DND-41 (cell line): ENCODE measurements at regions not wholly inside any gene's neighbourhood (a gene's known extent, or its start where the extent isn't known, plus 50 kb on each side); places are given as distances from the start of the nearest gene placed in this dataset.

Experiments
- ATAC-seq: fragments of 200-7000 bp; cut with Tn5 transposase; 3 replicates; pipeline ENCODE4 v1.9.1; 2021; ENCODE audit warnings: low read depth; ENCODE audit not compliant: insufficient read depth
- DNase-seq: peaks from one replicate; pipeline ENCODE4 v3.0.0-alpha.2; 2020
- H2AFZ ChIP-seq: 2 replicates; pipeline ENCODE4 v1.6.0; 2012; ENCODE audit warnings: low read depth, low read length
- H3K27ac ChIP-seq: 2 replicates; pipeline ENCODE4 v1.5.1; 2012; ENCODE audit warnings: low read length, inconsistent platforms
- H3K27me3 ChIP-seq: fragments of 200-600 bp; sonication (generic); 2 replicates; pipeline ENCODE4 v1.6.0; 2012; ENCODE audit warnings: low read length, mild to moderate bottlenecking, inconsistent platforms; ENCODE audit not compliant: insufficient read depth, poor library complexity
- H3K36me3 ChIP-seq: 2 replicates; pipeline ENCODE4 v1.5.1; 2012; ENCODE audit warnings: low read length, inconsistent platforms; ENCODE audit not compliant: insufficient read depth
- H3K4me1 ChIP-seq: 2 replicates; pipeline ENCODE4 v1.5.1; 2012; ENCODE audit warnings: mild to moderate bottlenecking, low read length; ENCODE audit not compliant: insufficient read depth
- H3K4me2 ChIP-seq: 2 replicates; pipeline ENCODE4 v1.6.0; 2012; ENCODE audit warnings: mild to moderate bottlenecking, moderate library complexity, low read length, inconsistent platforms; ENCODE audit not compliant: insufficient read depth
- H3K4me3 ChIP-seq, 2 experiments: fragments of 200-600 bp in 1 of 2; shearing (Covaris generic) in 1 of 2; 2 replicates each; pipeline ENCODE4 v1.5.1; 2012 to 2016; ENCODE audit warnings: inconsistent platforms in 2 of 2, low read length in 2 of 2, mild to moderate bottlenecking in 2 of 2, low read depth in 1 of 2, moderate library complexity in 1 of 2
- H3K79me2 ChIP-seq: 2 replicates; pipeline ENCODE4 v1.6.0; 2012; ENCODE audit warnings: low read length, inconsistent platforms; ENCODE audit not compliant: insufficient read depth
- H3K9ac ChIP-seq: 2 replicates; pipeline ENCODE4 v1.6.0; 2012; ENCODE audit warnings: low read depth, mild to moderate bottlenecking, inconsistent platforms, low read length, moderate library complexity
- H3K9me3 ChIP-seq: 2 replicates; pipeline ENCODE4 v1.5.1; 2012; ENCODE audit warnings: low read length, moderate library complexity, mild to moderate bottlenecking, inconsistent platforms; ENCODE audit not compliant: insufficient read depth, severe bottlenecking
- H4K20me1 ChIP-seq: 2 replicates; pipeline ENCODE4 v1.6.0; 2012; ENCODE audit warnings: low read length; ENCODE audit not compliant: insufficient read depth
- EZH2 ChIP-seq: IDR thresholded peaks from 3 replicates; pipeline ENCODE4 v1.6.1; 2012; ENCODE audit warnings: borderline replicate concordance, low read depth, mild to moderate bottlenecking, moderate library complexity, low read length, inconsistent platforms; ENCODE audit not compliant: severe bottlenecking
- TF ChIP-seq, protein P1 (sequence below): IDR thresholded peaks from 2 replicates; pipeline ENCODE4 v1.5.1; 2012; ENCODE audit warnings: borderline replicate concordance, low read length, moderate library complexity, mild to moderate bottlenecking; ENCODE audit not compliant: poor library complexity, severe bottlenecking; ENCODE audit errors: extremely low read depth

DNA sequence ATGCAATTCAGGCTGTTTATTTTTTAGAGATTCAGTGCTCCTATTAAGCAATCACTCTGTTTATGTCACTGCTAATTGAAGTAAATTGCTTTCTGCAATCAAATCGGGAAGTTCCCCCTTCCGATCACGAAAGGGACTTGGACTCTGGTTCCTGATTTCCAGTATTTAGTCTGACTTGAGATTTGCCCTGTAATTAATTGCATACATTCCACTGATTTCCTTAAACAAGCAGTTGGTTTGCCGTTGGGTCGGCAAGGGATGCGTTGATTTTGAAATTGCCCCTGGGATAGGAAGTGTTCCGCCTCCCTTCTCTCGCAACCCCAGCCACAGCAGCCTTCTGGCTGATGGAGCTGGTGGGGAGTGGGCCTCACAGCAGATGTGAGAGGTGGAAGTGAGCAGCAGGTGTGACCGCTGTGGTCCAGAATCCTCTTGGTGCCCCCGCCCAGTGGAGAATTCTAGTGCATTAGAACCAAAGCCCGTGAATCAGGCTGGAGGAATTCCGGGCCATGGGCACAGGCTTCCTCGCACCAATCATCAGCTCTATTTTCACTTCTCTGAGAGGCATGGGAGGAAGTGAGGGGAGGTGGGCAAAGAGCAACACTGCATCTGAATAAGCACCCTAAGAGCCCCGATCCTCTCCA is 102.5 kb downstream of the SPRY4 start:
- H3K9ac ChIP-seq: no peak overlapping the region
- H2AFZ ChIP-seq: no peak overlapping the region
- H3K27me3 ChIP-seq: no peaks in the 10 kb centered on the region
- DNase-seq (no peak), ATAC-seq (no peak)
- no peak overlapping the region for H3K27ac ChIP-seq
- H3K79me2 ChIP-seq: no peaks in the 10 kb centered on the region
- H3K4me2 ChIP-seq: no peak overlapping the region
- H3K9me3 ChIP-seq: no peaks in the 10 kb centered on the region
- no peak for TF ChIP-seq EZH2
- TF ChIP-seq, protein P1, sequence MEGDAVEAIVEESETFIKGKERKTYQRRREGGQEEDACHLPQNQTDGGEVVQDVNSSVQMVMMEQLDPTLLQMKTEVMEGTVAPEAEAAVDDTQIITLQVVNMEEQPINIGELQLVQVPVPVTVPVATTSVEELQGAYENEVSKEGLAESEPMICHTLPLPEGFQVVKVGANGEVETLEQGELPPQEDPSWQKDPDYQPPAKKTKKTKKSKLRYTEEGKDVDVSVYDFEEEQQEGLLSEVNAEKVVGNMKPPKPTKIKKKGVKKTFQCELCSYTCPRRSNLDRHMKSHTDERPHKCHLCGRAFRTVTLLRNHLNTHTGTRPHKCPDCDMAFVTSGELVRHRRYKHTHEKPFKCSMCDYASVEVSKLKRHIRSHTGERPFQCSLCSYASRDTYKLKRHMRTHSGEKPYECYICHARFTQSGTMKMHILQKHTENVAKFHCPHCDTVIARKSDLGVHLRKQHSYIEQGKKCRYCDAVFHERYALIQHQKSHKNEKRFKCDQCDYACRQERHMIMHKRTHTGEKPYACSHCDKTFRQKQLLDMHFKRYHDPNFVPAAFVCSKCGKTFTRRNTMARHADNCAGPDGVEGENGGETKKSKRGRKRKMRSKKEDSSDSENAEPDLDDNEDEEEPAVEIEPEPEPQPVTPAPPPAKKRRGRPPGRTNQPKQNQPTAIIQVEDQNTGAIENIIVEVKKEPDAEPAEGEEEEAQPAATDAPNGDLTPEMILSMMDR: no peak
- peaks cover 14% of the 10 kb centered on the region for H3K4me1 ChIP-seq
- H3K36me3 ChIP-seq: no peaks in the 10 kb centered on the region
- no peak overlapping the region for H3K4me3 ChIP-seq
- H4K20me1 ChIP-seq: no peaks in the 10 kb centered on the region

DNA sequence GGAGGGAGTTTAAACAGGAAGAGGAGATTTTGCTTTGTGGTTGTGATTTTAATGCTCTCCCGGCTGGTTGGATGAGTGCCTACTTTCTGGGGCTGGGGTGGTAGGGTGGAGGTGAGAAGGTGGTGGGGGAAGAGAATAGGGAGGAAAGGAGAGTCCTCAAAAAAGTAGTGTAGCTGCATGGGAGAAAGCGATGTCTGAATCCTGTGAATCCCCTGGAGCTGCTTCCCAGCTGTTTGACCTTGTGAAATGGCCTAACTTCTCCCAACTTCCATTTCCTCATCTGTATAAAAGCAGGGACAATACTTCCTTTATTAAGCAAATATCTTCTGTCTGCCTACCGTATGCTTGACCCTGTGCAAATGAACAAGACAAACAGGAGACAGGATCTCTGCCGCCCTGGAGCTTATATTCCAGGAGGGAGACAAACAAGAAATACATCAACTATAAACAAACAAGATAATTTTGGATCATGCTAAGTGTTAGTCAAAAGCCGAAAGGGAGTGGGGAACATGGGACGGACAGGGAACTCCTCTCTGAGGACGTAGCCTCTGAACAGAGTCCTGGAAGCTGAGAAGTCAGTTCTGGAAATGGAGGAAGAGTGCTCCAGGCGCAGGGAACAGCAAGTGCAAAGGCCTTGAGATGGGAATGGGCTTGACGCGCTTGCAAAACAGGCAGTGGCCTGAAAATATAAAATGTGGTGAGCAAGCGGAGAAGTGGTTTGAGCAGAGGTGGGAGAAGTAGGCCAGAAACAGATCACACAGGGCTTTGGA is 103.5 kb downstream of the SPRY4 start:
- Histone ChIP-seq H3K9ac (no peak overlapping the region), H3K27ac (no peak overlapping the region)

DNA sequence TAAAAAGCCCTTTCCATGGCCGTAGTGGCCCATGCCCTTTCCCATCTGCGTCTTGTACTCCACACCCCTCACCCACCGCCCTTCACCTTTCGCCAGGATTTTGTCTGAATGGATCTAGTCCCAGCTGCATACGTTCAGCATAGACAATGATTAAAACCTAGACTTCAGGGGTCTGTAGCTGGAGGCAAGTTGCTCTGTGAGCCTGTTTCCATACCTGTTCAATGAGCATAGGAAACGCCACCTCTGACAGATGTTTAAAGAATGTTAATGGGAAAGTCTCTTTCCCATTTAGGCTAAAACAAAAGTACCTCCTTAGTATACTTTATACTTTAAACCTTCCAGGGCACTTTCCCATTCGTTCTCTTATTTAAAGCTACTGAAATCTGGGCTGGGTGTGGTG is 105.7 kb downstream of the SPRY4 start:
- DNase-seq (no peak), ATAC-seq (no peak)
- no peaks in the 10 kb centered on the region for H3K79me2 ChIP-seq
- H4K20me1 ChIP-seq: no peaks in the 10 kb centered on the region
- H3K4me2 ChIP-seq: no peak overlapping the region
- H3K4me1 ChIP-seq: peaks cover 14% of the 10 kb centered on the region
- no peaks in the 10 kb centered on the region for H3K36me3 ChIP-seq
- H3K9me3 ChIP-seq: no peaks in the 10 kb centered on the region
- TF ChIP-seq, protein P1: no peak
- TF ChIP-seq EZH2: no peak
- H3K27me3 ChIP-seq: no peaks in the 10 kb centered on the region
- H2AFZ ChIP-seq: no peak overlapping the region
- no peak overlapping the region for H3K27ac ChIP-seq
- H3K4me3 ChIP-seq: no peak overlapping the region
- H3K9ac ChIP-seq: no peak overlapping the region

More for the DNA sequence above, 103.5 kb downstream of the SPRY4 start:
- no peaks in the 10 kb centered on the region for H3K79me2 ChIP-seq
- no peaks in the 10 kb centered on the region for H3K9me3 ChIP-seq
- H3K4me2 ChIP-seq: no peak overlapping the region
- H4K20me1 ChIP-seq: no peaks in the 10 kb centered on the region
- ATAC-seq: no peak
- H3K36me3 ChIP-seq: no peaks in the 10 kb centered on the region
- no peak overlapping the region for H2AFZ ChIP-seq
- no peaks in the 10 kb centered on the region for H3K27me3 ChIP-seq
- peak; percentile 29 for DNase-seq
- no peak for TF ChIP-seq EZH2
- TF ChIP-seq, protein P1: no peak
- no peak overlapping the region for H3K4me3 ChIP-seq
- peaks cover 14% of the 10 kb centered on the region for H3K4me1 ChIP-seq
